HCEC 1CT (cell line): ENCODE measurements at regions not wholly inside any gene's neighbourhood (a gene's known extent, or its start where the extent isn't known, plus 50 kb on each side); places are given as distances from the start of the nearest gene placed in this dataset.
"Not testable (repeated sequence)": the region's sequence is repeated elsewhere in the genome, so short reads cannot be mapped to it uniquely, and the experiment has no call there.

Source experiments
- DNase-seq: peaks from one replicate; pipeline ENCODE4 v3.0.0-alpha.2; 2017

DNA sequence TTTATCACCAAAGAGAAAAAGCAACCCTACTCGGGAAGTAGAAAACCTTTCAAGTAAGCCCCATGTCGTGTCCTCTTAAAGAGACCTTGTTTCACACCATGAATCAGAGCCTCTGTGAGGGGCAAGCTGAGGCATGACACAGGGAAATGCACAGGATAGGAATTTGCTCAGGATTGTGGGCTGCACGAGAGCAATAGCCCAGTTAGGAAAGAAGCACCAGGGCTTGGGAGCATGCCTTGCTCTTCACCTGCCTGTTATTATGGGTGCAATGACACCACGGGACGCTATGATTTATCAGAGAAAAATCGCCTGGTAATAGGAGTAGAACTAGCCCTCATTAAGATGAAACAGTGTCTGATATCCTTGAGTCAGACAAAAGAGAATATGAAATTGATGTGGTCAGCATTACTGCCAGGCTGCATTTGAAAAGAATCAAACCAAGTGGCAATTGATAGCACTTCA is 562.9 kb upstream of the NRP1 start:
- DNase-seq: peak; percentile 24

DNA sequence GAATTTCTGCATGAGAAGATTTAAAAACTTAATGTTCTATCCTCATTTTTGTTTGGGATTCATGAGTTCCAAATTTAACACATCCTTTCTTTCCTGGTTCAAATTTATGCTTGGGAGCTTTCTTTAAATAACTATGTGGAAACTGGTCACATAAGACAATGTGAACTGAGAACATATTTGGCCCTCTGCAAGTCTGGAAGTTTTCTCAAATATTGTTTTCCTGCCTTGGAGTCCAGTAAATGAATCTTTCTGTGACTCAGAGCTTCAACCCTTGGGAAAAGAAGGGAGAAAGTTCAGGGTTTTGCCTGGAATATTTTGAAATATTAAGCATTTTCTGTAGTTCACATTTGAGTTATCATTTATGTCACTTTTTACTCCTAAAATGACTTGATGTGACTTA is 559.0 kb upstream of the NRP1 start:
- DNase-seq: no peak

DNA sequence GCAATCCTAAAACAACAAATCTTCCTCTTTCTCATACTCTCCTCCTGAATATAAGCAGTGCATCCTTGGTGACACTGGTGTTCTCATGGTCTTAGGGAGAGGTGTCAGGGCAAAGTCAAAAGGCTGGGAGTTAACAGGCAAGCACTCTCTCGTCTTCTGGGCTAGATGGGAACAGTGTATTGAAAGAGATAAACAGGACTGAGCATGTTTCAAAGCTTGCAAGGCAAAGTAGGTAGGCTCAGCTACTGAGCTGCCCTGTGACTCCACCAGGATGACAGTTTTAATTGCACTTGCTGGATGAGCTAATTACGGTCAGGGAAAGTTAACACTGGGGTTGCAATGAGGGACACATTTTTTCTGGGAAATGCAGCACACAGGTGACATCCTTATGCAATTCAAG is 554.9 kb upstream of the NRP1 start:
- DNase-seq: no peak

DNA sequence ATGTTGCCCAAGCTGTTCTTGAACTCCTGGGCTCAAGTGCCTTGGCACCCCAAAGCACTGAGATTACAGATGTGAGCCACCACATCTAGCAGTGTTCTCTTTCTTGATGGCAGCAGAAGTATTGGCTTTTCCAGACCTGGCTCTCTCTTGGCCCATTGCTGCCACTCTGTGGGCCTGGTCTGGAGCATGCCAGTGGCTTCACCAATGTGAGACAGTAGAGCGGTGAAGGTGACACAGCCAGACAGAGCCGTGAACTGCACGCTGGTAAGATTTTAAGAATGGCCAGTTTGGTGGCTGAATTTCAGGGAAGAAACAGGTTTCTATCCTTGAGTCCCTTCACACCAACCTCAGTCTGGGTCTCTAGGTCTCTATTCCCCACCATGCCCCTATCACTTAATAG is 552.7 kb upstream of the NRP1 start:
- no peak for DNase-seq

DNA sequence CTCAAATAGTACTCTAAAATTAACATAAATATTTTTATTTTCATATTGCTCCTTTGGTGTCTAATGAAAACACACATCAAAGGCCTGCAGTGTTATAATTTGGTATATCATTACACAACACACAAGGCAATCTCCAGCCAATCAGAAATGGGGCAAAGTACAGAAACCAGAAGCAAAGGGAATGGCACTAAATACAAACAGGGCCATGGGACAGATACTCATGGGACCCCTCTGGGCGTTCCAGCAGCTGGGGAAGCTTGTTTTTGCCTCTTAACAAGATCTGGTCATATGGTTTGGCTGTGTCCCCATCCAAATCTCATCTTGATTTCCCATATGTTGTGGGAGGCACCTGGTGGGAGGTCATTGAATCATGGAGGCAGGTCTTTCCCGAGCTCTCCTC is 551.8 kb upstream of the NRP1 start:
- DNase-seq: no peak

DNA sequence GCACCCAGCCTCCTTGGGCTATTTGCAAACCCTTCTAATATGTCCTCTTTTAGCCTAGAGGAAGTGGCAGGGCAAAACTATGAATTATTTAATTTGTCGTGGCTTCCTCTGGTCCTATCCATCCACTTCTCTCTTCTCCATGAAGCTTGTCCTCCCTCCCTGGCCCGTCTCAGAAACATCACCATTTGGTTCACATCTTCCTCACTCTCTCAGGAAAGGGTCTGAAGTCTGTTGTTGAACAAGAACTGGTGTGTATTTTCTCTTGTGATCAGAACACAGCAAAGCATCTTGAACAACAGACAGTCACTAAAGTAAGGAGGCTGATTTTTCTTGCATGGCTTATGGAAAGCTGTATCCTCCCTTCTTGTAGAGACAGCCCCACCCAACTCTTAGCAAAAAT is 550.1 kb upstream of the NRP1 start:
- DNase-seq: no peak

DNA sequence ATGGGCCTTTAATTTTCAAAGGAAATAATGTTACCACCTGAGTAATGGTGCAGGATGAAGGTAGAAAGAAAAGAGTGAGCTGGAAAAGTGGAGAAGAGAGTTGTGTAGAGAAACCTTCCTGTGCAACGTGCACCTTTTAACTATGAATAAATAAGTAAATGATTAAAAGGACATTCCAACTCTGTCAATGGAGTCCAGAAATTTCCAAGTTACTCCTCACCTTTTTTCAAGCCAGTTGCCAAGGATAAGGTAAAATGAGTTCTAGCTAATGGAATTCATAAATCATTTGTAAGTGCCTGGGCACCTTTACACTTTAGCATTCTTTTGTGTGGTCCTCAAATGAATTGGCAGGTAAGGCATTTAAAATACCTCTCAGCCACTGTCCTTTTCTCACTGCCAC is 549.4 kb upstream of the NRP1 start:
- DNase-seq: no peak

DNA sequence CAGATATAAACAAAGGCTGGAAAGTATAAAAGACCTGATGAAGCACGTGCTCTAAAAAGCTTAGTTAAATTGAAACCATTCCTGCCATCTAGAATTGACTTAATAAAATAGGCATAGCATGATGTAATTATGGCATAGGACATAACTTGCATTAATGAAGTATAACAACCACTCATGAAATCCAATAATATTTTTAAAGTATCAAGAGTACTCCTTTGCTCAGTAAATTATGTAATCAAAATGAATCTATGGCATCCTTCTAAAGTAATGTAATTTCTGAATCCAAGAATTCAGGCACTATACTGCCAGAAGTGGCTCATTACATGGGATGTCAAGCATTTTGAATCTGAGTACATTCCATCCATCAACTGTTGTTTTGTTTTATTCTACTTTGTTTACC is 548.5 kb upstream of the NRP1 start:
- no peak for DNase-seq

DNA sequence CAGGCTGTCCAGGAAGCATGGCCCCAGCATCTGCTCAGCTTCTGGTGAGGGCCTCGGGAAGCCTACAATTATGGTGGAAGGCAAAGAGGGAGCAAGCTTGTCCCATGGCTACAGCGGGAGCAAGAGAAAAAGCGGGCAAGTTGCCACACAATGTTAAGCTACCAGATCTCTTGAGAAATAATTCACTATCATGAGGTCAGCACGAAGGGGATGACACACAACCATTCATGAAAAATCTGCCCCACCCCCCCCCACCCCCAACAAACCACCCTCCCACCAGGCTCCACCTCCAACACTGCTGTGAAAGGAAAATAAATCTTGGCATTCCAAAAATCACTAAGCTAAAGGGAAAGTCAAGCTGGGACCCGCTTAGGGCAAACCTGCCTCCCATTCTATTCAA is 545.8 kb upstream of the NRP1 start:
- no peak for DNase-seq

DNA sequence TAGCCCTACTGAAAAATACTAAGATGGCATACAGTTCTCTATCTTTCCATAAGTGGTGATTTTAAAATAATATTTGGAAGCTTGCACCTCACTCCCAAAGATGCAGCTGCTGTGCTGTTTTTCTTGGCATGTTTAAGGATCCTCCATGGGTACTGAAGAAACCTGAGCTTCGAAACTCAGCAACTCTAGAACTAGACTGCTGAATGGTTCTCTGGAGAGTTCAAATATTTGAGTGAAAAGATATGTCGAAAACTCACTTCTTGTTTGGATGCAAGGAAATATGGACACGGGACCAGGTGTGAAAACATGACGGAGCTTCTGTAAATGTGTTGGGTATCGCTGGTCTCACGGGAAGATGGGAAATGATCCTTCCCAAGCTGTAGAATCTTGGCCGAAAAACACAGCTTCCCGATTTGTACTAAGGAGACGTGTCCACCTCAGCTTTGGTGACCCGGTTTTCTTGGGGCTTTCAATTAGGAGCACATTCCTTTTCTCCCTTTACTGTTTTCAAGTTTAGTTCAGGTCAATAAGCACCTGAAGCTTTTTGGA is 543.8 kb upstream of the NRP1 start:
- DNase-seq: no peak

DNA sequence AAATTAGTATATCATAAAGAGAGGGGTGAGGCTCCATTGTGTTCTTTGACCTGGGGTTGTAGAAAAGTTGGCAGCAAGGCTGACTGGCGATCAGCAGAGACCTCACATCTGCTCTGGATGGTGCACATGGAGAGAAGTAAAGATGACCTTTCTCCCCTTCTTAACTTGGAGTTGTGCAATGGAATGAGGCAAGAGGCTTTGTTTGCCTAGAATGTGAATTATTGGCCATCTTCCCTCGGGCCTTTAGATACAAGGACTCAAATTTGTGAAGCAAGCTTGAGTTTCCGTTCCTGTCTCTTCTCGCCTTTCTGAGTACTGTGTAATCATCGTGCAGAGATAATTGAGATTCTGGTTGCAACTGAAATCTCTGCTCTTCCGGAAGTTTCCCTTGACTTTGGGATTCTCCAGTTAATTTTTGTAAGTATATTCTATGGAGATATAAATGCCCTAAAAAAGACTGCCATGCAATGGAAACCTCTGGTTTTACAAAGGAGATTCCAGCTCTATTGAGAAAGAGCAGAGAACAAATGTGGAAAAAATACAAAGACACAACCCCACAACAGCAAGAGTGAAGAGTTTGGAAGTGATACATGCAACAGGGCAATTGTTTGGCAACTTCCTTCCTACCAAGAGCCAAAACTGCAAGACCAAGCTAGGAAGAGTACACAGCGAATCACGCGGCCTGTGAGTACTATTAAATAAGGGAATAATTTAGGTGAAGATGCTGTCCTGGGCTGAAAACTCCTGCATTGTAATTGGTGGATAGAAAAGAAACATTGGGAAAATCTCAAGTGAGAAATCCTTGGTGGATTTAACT is 542.3 kb upstream of the NRP1 start:
- no peak for DNase-seq

DNA sequence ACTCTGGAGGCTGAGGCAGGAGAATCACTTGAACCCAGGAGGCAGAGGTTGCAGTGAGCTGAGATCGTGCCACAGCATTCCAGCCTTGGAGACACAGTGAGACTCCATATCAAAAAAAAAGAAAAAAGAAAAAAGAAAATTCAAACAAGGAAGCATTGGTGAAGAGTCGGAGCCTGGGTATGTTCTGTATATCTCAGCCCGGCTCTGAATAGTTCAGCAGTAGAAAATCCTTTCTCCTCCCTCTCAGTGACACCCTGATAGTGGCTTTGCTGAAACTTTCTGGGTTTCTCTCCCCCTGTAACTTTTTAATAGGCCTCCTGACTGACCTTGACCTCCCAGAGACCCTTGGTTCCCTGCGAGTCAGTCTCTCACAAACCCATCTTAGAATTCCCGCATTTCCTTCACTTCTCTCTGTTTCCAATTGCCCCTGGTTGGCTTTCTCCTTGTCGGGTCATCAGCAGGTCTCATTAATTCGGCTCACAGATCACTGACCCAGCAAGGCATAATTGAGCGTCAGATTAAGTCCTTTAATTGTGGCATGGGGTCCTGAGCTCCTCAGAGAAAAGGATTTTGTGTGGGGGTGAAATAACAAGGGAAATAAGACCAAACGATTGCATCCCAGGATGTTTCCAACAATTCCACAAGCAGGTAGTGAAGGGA is 541.6 kb upstream of the NRP1 start:
- DNase-seq: no peak

DNA sequence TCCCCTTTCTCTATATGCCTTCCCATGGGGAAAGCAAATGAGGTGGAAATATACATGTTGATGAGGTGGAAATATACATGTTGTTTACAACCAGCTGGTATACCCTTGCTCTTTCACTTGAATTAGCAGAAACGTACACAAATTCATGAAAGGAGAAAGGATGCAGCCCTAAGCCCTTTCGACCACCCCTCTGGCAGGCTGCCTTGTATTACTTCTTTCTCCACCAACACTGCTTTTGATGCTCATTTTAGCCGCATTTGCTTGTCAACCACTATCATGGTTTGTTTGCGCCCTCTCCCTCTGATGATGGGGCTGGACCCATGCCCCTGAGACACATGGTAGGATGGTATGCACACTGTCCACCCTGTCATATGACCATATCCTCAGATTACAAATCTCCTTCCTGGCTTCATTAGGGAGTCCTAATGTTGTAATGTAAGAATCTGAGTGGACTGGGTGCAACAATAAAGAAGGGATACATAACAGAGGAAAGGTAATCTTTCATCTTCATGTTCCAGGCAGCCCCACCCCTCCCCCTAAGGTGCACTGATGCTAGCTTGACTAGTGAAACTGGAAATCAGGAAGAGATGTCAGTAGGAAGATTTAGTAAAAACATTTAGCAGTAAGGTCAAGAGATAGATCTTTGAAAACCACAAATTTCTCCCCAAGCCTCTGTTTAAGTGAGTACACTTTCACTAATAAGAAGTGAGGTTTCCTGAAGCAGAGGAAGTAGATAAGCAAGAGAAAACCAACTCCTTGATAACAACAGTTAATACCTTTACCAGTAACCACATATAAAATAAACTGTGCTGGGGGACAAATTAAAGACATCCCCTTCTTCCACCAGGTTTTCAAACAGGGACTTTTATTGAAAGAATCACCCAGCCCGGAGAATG is 536.8 kb upstream of the NRP1 start:
- DNase-seq: no peak

DNA sequence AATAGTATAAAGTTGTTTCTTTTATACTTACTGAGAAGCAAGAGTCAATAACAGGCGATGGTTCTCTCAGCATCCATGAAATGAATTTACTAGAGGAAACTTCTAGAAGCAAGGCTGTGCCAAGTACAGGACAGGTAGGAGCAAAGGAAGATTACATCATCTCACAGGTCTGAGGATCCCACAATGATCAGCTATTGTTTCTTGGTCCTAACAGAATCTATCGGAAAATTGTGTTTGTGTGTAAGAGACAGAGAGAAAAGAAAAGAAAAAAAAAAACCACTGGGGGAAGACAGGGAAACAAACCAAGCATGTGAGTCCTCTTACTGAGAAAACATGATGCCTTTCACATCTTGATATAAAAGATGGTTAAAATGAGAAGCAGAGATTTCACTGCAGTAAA is 535.0 kb upstream of the NRP1 start:
- DNase-seq: no peak

DNA sequence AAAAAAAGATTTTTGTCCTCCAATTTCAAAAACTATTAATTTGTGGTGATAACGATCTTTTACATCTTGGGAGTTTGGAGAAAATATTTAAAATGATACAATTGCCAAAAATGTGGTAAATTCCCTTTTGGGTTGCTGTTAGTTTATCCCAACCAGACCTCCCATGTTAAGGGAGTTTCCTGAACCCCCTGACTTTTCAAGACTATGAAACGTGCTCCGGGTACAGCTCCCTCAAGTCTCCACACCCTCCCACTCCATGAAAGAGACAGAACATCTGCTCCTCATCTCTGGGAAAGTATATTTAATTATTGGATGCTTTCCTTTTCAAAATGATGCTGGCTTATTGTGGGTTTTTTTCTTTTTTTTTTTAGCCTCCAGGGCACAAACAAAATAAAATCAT is 534.6 kb upstream of the NRP1 start:
- no peak for DNase-seq

DNA sequence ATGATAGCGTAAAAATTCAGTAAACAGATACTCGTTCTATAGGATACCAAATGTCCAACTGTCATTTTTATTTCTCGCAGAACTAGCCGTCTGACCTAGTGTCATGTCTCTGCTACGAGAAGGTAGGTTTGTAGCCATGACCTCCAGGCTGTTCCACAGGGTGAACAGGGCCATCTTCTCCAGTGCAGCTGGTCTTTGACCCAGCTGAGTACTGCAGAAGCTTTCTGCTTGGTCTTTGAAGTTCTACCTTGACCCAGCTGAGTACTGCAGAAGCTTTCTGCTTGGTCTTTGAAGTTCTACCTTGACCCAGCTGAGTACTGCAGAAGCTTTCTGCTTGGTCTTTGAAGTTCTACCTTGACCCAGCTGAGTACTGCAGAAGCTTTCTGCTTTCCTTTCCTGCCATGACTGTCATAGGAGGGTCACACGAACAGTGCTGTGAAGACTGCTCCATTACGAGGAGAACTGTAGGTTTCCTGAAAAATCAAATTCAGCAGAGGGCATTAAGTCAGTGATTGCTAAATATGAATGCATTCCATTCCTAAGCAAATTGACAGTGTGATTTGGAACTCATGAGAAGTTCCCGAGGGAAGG is 532.8 kb upstream of the NRP1 start:
- DNase-seq: not testable (repeated sequence)

DNA sequence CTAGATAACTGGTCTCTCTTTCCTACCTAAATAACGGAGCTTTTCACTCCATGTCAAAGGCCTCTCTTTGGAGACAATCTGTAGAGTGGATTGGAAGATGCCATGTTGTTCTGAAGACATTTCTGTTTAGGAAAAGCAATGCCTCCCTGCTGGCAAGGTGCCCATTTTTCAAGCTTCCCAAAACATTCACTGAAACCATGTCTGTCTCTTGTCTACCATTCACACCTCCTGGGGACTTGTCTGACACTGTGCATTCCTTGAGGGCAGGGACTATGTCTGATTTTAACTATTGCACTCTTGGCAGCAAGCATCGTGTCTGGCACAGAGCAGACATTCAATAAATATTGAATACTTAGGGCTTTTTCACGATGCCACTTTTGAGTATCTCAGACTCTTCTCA is 528.9 kb upstream of the NRP1 start:
- DNase-seq: no peak

DNA sequence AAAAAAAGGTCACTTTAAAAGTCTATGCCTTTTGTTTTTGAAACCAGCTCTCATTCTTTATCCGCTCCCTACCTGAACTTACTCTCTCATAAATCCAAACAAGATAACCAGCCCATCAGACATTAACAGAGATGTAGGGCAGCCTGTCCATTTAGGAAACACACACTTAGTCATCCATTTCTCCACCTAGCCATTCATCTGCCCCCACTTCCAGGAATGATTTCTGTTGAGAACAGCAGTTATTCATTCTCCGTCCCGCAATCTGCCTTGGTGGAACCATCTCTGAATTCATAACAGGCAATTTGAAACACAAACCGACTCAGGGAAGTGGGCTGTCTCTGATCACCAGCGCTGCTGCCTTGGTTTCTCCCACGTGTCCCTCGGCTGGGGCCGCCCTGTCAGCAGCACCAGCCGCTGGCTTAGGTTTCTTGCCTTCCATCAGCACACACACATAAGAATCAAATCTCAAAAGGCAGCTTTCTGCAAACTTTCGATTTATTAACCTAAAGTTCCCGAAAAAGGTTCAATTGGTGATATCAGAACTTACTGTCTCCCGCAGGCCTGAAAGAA is 528.2 kb upstream of the NRP1 start:
- DNase-seq: no peak

DNA sequence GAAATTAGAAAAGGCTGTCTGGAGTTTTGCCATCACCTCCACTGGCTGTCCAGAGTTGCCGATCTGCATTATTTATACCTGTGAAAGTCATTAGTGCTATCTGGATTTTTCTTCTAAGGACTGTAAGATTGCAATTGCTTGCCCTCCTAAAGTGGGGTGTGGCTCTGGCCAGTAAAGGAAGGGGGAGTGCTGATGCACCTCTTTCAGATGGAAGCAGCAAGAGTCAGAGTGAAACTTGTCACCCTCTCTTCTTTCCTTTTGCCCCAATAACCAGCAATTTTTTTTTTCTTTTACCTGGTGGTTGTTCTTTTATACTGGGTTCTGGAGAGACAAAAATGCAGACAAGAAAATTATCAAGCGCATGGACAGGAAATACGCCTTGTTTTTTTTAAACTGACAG is 527.4 kb upstream of the NRP1 start:
- DNase-seq: no peak

DNA sequence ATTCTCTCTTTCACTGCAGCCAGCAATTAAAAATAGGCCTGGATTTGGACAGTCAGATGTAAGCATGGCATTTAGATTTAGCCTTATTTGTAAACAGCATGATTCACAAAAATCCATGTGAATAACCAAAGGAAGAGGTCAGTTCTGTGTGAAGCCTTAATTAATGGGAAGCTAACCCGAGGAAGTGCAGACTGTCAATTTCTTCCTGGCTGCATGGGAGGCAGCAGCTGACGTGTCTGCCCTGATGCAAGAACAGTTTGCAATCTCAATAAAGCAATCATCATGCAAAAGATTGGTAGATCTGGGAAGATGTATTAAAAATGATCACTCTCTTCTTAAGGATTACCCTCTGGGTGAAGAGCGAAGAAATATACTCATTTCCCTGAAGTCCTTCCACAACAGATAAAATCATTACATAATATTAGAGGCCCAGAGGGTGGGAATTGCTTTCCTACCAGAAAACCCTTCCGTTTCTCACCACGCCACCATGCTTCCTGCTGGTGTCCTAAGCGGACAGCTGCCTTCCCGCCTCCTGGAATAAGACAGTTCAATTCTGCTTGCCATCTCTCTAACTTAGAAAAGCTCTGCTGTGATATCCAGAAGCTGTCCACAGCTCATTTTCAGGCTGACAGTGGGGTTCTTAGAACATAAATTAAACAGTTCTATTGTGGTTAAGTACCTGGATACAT is 526.7 kb upstream of the NRP1 start:
- DNase-seq: no peak

DNA sequence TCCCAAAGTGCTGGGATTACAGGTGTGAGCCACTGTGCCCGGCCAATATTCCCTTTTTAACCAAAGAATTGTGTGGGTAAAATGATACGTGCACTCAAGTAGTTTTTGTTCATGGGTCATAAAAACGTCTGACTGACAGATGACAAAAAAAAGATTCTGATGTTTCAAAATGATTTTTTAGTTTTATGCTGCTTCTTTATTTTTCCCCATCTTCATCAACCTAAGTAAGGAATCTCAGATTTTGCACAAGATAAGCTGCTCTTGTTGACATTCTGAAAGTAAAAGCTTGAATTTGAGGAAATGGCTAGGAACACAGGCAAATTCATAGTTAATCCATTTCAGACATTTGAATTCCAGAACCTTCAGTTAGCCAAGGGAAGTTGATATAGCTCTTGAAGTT is 526.1 kb upstream of the NRP1 start:
- DNase-seq: no peak
